Activated CD4-positive, alpha-beta T cell treated with anti-CD3 and anti-CD28 coated beads for 36 hours (primary cell): ENCODE measurements at regions not wholly inside any gene's neighbourhood (a gene's known extent, or its start where the extent isn't known, plus 50 kb on each side); places are given as distances from the start of the nearest gene placed in this dataset.
A peak's percentile ranks its signal among the peaks of the same experiment; 100 is the strongest.

Experiments
- ATAC-seq: fragments of 200-7000 bp; cut with Tn5 transposase; one replicate; pipeline ENCODE4 v1.10.0; 2021; ENCODE audit warnings: mild to moderate bottlenecking, moderate library complexity
- CTCF ChIA-PET: fragments of 350-600 bp; sonication (Branson Sonifier 250); formaldehyde crosslinking; loops from one replicate; lab custom pipeline; 2021; ENCODE audit warnings: antibody characterized with exemption; lab: Charles Lee
- POLR2A ChIA-PET: fragments of 350-600 bp; sonication (Branson Sonifier 250); formaldehyde crosslinking; loops from one replicate; lab custom pipeline; 2021; ENCODE audit warnings: antibody characterized with exemption, inconsistent platforms; lab: Charles Lee
- DNase-seq: peaks from one replicate; pipeline ENCODE4 v3.0.0-alpha.2; 2020
- H3K27ac Mint-ChIP-seq: one replicate; pipeline ENCODE4 v1.8.0; 2021; ENCODE audit warnings: mixed read lengths
- H3K27me3 Mint-ChIP-seq: one replicate; pipeline ENCODE4 v1.8.0; 2021; ENCODE audit warnings: mixed read lengths
- H3K36me3 Mint-ChIP-seq: one replicate; pipeline ENCODE4 v1.8.0; 2021; ENCODE audit warnings: low read depth, mixed read lengths
- H3K4me1 Mint-ChIP-seq: one replicate; pipeline ENCODE4 v1.8.0; 2021; ENCODE audit warnings: mixed read lengths
- H3K4me3 Mint-ChIP-seq: one replicate; pipeline ENCODE4 v1.8.0; 2021; ENCODE audit warnings: mild to moderate bottlenecking, moderate library complexity, mixed read lengths
- H3K9me3 Mint-ChIP-seq: one replicate; pipeline ENCODE4 v1.8.0; 2021; ENCODE audit warnings: low read depth, mixed read lengths
- intact Hi-C, 2 experiments: fragments of 100-400 bp; cut with DNase I in 1 of 2; cut with micrococcal nuclease in 1 of 2; formaldehyde crosslinking; loops; one replicate each; pipeline versions ENCODE4 v1.14.2 to v1.15.1; 2022 to 2024; cut with DNase I, micrococcal nuclease

- POLR2A ChIA-PET = no interaction called here
- no peak overlapping the region for H3K27ac Mint-ChIP-seq
Observed at GRCh38 chr1:108066808-108067207, 101.8 kb upstream of the VAV3 start.

GRCh38 chr1:108064255-108064654 lies 99.3 kb upstream of the VAV3 start:
- Mint-ChIP-seq H3K9me3 (peaks cover 5% of the 10 kb centered on the region), H3K27ac (no peak overlapping the region), H3K4me3 (no peak overlapping the region), H3K36me3 (peaks cover 2% of the 10 kb centered on the region), H3K27me3 (no peaks in the 10 kb centered on the region), H3K4me1 (peaks cover 14% of the 10 kb centered on the region)
- no peak for ATAC-seq
- DNase-seq = no peak
- POLR2A ChIA-PET = no interaction called here
- intact Hi-C loops = no loop called here
- CTCF ChIA-PET = interaction anchor here (1.0 to 1.6 kb wide), 3 partner anchors 9 to 61 kb away, joined by 3 to 7 read pairs (median 3); no protein-coding TSS in a partner anchor

More at GRCh38 chr1:108066808-108067207, 101.8 kb upstream of the VAV3 start:
- H3K27me3 Mint-ChIP-seq = no peaks in the 10 kb centered on the region
- H3K36me3 Mint-ChIP-seq = peaks cover 2% of the 10 kb centered on the region
- CTCF ChIA-PET = no interaction called here
- ATAC-seq (no peak), DNase-seq (no peak)
- peaks cover 14% of the 10 kb centered on the region for H3K4me1 Mint-ChIP-seq
- H3K9me3 Mint-ChIP-seq = peaks cover 1% of the 10 kb centered on the region
- intact Hi-C loops = no loop called here
- no peak overlapping the region for H3K4me3 Mint-ChIP-seq

GRCh38 chr1:108063703-108064102 lies 98.7 kb upstream of the VAV3 start:
- intact Hi-C loops = no loop called here
- H3K9me3 Mint-ChIP-seq = peaks cover 5% of the 10 kb centered on the region
- no peak overlapping the region for H3K27ac Mint-ChIP-seq
- peaks cover 14% of the 10 kb centered on the region for H3K4me1 Mint-ChIP-seq
- ChIA-PET POLR2A (no interaction called here), CTCF (interaction anchor here (1.0 to 1.6 kb wide), 2 partner anchors 9 to 62 kb away, joined by 3 to 7 read pairs; no protein-coding TSS in a partner anchor)
- DNase-seq (no peak), ATAC-seq (no peak)
- H3K27me3 Mint-ChIP-seq = no peaks in the 10 kb centered on the region
- H3K4me3 Mint-ChIP-seq = no peak overlapping the region
- H3K36me3 Mint-ChIP-seq = peaks cover 2% of the 10 kb centered on the region

GRCh38 chr1:108059945-108060344 lies 95.0 kb upstream of the VAV3 start:
- Mint-ChIP-seq H3K27me3 (no peaks in the 10 kb centered on the region), H3K4me3 (no peak overlapping the region), H3K27ac (no peak overlapping the region), H3K9me3 (peaks cover 5% of the 10 kb centered on the region), H3K36me3 (peaks cover 2% of the 10 kb centered on the region), H3K4me1 (peaks cover 3% of the 10 kb centered on the region)
- ATAC-seq = no peak
- ChIA-PET POLR2A (no interaction called here), CTCF (no interaction called here)
- DNase-seq = no peak
- intact Hi-C loops = no loop called here

GRCh38 chr1:108057541-108057940 lies 92.6 kb upstream of the VAV3 start:
- POLR2A ChIA-PET = no interaction called here
- ATAC-seq (no peak), DNase-seq (no peak)
- Mint-ChIP-seq H3K27me3 (no peaks in the 10 kb centered on the region), H3K36me3 (no peaks in the 10 kb centered on the region), H3K4me1 (peaks cover 2% of the 10 kb centered on the region), H3K9me3 (peaks cover 5% of the 10 kb centered on the region), H3K4me3 (no peak overlapping the region), H3K27ac (no peak overlapping the region)
- CTCF ChIA-PET = interaction anchor here (0.6 kb wide), 1 partner anchor 24 kb away, joined by 4 read pairs; no protein-coding TSS in a partner anchor
- intact Hi-C loops = no loop called here

- Mint-ChIP-seq H3K27me3 (no peaks in the 10 kb centered on the region), H3K36me3 (no peaks in the 10 kb centered on the region), H3K4me3 (no peak overlapping the region), H3K27ac (no peak overlapping the region), H3K4me1 (peaks cover 2% of the 10 kb centered on the region), H3K9me3 (peaks cover under 1% of the 10 kb centered on the region)
- ChIA-PET CTCF (no interaction called here), POLR2A (no interaction called here)
- no peak for ATAC-seq
- DNase-seq = no peak
- intact Hi-C loops = no loop called here
Observed at GRCh38 chr1:108056436-108056990, 91.5 kb upstream of the VAV3 start.

- ChIA-PET POLR2A (no interaction called here), CTCF (interaction anchor here (1.2 kb wide), 1 partner anchor 8 kb away, joined by 3 read pairs; no protein-coding TSS in a partner anchor)
- Mint-ChIP-seq H3K27me3 (no peaks in the 10 kb centered on the region), H3K4me3 (no peak overlapping the region), H3K9me3 (no peaks in the 10 kb centered on the region), H3K4me1 (peaks cover 2% of the 10 kb centered on the region), H3K27ac (no peak overlapping the region), H3K36me3 (no peaks in the 10 kb centered on the region)
- intact Hi-C loops = no loop called here
- DNase-seq (no peak), ATAC-seq (no peak)
Observed at GRCh38 chr1:108055387-108055786, 90.4 kb upstream of the VAV3 start.

- H3K27ac Mint-ChIP-seq = no peak overlapping the region
- no peaks in the 10 kb centered on the region for H3K27me3 Mint-ChIP-seq
- ATAC-seq = no peak
- ChIA-PET CTCF (interaction anchor here (1.2 kb wide), 1 partner anchor 9 kb away, joined by 3 read pairs; no protein-coding TSS in a partner anchor), POLR2A (no interaction called here)
- no peaks in the 10 kb centered on the region for H3K36me3 Mint-ChIP-seq
- no peaks in the 10 kb centered on the region for H3K9me3 Mint-ChIP-seq
- DNase-seq = no peak
- peaks cover 2% of the 10 kb centered on the region for H3K4me1 Mint-ChIP-seq
- intact Hi-C loops = loop anchor here (5.0 kb wide), 3 partner anchors 92 to 272 kb away; no protein-coding TSS in a partner anchor
- no peak overlapping the region for H3K4me3 Mint-ChIP-seq
Observed at GRCh38 chr1:108054396-108054795, 89.4 kb upstream of the VAV3 start.

GRCh38 chr1:108053270-108054013 lies 88.5 kb upstream of the VAV3 start:
- ATAC-seq = no peak
- no peak overlapping the region for H3K27ac Mint-ChIP-seq
- no peak for DNase-seq
- peaks cover 4% of the 10 kb centered on the region for H3K4me1 Mint-ChIP-seq
- H3K36me3 Mint-ChIP-seq = no peaks in the 10 kb centered on the region
- no peaks in the 10 kb centered on the region for H3K27me3 Mint-ChIP-seq
- CTCF ChIA-PET = no interaction called here
- intact Hi-C loops = loop anchor here (5.0 kb wide), 3 partner anchors 91 to 271 kb away; no protein-coding TSS in a partner anchor
- POLR2A ChIA-PET = no interaction called here
- H3K9me3 Mint-ChIP-seq = no peaks in the 10 kb centered on the region
- no peak overlapping the region for H3K4me3 Mint-ChIP-seq

DNA sequence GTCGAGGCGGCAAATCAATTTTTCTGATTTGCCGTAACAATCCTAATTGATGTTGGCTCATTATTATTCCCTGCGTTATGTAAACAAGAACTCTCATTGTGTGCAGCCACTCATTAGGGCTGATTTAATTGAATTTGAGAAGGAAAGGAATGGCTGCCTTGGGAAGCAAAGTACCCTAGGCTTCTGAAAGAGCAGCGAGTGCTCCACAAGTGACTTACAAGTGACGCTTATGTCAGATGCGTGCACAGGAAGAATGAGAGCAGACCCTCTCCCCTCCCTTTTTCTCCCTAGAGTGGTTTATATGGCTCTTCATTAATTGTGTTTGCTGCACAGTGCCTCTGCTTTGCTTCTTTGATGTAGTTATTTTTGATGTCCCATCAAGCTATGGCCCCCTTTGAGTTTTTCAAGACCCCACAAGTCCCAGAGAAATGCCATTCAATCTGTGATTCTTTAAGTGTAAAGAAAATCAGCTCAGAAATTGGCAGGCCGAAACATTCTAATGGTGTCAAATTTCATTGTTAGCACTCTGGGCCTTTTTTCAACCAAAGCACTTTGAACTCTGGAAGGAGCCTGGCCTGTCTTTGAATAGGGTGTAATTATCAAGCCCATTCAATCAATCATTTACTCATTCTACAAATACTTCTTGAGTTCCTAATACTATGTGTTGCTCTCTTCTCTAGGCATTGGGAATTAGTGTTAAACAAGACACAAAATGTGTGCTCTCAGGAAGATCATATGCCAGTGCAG lies 86.8 kb upstream of the VAV3 start:
- intact Hi-C loops = loop anchor here (1.0 to 5.0 kb wide), 6 partner anchors 31 to 270 kb away; partner anchors contain the start of gene VAV3 (in 1 of the 2)
- H3K4me1 Mint-ChIP-seq = peaks cover 6% of the 10 kb centered on the region
- CTCF ChIA-PET = interaction anchor here (0.5 kb wide), 1 partner anchor 87 kb away, joined by 3 read pairs; no protein-coding TSS in a partner anchor
- no peak for DNase-seq
- H3K4me3 Mint-ChIP-seq = no peak overlapping the region
- H3K9me3 Mint-ChIP-seq = no peaks in the 10 kb centered on the region
- peak; percentile 18 for ATAC-seq
- no peak overlapping the region for H3K27ac Mint-ChIP-seq
- no peaks in the 10 kb centered on the region for H3K27me3 Mint-ChIP-seq
- H3K36me3 Mint-ChIP-seq = no peaks in the 10 kb centered on the region
- POLR2A ChIA-PET = interaction anchor here (0.9 kb wide), 1 partner anchor 117 kb away, joined by 3 read pairs; no protein-coding TSS in a partner anchor
